Neural cell (in vitro differentiated cells): ENCODE measurements at regions not wholly inside any gene's neighbourhood (a gene's known extent, or its start where the extent isn't known, plus 50 kb on each side); places are given as distances from the start of the nearest gene placed in this dataset.

Experiments used
- EZH2 ChIP-seq: fragments of 200-600, 300-800 bp; shearing (Covaris generic), sonication (generic); IDR thresholded peaks from 2 replicates; pipeline ENCODE4 v1.6.1; 2014; ENCODE audit warnings: antibody characterized with exemption, low read length, borderline replicate concordance, mild to moderate bottlenecking; ENCODE audit not compliant: insufficient read depth, poor library complexity, severe bottlenecking
- MXI1 ChIP-seq: fragments of 450-650 bp; conservative IDR thresholded peaks from 2 replicates; pipeline ENCODE4 v1.6.1; 2014; ENCODE audit warnings: antibody characterized with exemption, mild to moderate bottlenecking; ENCODE audit not compliant: poor library complexity, severe bottlenecking
- TF ChIP-seq, protein P1 (sequence below): fragments of 450-650 bp; IDR thresholded peaks from 2 replicates; pipeline ENCODE4 v1.5.1; 2014; ENCODE audit warnings: antibody characterized with exemption, mild to moderate bottlenecking, moderate library complexity; ENCODE audit not compliant: poor library complexity, severe bottlenecking

DNA sequence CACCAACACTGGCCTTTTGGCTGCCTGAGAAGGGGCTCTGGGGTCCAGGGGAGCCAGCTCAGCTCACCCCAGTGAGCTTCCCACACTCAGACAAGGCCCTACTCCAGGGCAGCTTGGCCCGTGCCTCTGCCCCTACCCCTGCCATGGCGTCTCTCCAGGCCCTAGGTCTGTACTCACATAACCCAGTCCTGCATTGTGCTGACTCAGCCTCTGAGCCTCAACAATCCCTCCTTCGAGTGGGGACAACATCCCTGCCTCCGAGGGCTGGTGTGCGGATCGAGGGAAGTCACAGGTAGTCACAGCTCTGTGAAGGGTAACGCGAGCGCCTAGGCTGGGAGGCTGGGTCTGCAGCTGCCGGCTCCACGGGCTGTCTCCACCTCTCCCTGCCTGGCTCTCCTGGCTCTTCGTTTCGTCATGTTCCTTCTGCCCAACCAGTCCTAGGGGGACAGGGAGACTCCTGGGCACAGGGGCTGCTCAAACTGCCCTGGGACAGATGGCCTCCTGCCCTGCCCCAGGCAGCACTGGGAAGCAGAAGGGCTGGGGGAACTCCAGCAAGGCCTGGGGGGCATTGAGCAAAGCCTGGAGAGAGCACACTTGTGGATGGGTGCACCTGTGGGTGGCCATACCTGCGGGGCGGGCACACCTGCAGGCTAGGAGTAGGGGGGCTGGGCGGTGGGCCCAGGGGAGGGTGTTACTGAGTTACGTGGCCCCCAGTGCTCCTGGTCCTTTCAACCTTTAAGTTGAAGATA is 74.6 kb downstream of the RRM2 start:
- TF ChIP-seq EZH2 (no peak), MXI1 (no peak)
- TF ChIP-seq, protein P1, sequence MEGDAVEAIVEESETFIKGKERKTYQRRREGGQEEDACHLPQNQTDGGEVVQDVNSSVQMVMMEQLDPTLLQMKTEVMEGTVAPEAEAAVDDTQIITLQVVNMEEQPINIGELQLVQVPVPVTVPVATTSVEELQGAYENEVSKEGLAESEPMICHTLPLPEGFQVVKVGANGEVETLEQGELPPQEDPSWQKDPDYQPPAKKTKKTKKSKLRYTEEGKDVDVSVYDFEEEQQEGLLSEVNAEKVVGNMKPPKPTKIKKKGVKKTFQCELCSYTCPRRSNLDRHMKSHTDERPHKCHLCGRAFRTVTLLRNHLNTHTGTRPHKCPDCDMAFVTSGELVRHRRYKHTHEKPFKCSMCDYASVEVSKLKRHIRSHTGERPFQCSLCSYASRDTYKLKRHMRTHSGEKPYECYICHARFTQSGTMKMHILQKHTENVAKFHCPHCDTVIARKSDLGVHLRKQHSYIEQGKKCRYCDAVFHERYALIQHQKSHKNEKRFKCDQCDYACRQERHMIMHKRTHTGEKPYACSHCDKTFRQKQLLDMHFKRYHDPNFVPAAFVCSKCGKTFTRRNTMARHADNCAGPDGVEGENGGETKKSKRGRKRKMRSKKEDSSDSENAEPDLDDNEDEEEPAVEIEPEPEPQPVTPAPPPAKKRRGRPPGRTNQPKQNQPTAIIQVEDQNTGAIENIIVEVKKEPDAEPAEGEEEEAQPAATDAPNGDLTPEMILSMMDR = no peak
